ENCODE measurements at regions not wholly inside any gene's neighbourhood (a gene's known extent, or its start where the extent isn't known, plus 50 kb on each side); places are given as distances from the start of the nearest gene placed in this dataset.

- DNase-seq (ENCODE audit: low spot score) = no peak
These were observed 54.1 kb upstream of the ATP2C1 start for GRCh38 chr3:130839813-130840212.

- DNase-seq (ENCODE audit: low spot score) = no peak
These were observed 52.5 kb upstream of the ATP2C1 start for GRCh38 chr3:130841357-130841756.

GRCh38 chr3:130843441-130843840 is 50.4 kb upstream of the ATP2C1 start:
- no peak for DNase-seq (ENCODE audit: low spot score)

Measured in mucosa of gallbladder (tissue), 1 donor.